Chondrocyte (in vitro differentiated cells): ENCODE measurements at regions not wholly inside any gene's neighbourhood (a gene's known extent, or its start where the extent isn't known, plus 50 kb on each side); places are given as distances from the start of the nearest gene placed in this dataset.
A peak's percentile ranks its signal among the peaks of the same experiment; 100 is the strongest.

Experiments used
- DNase-seq: peaks from one replicate; pipeline ENCODE4 v3.0.0; 2021; ENCODE audit warnings: mixed read lengths, low spot score
- H3K27ac Mint-ChIP-seq: one replicate; pipeline ENCODE4 v1.8.0; 2021; ENCODE audit warnings: mild to moderate bottlenecking, moderate library complexity, mixed read lengths; ENCODE audit not compliant: unreplicated experiment
- H3K27me3 Mint-ChIP-seq: 2 replicates; pipeline ENCODE4 v1.8.0; 2021; ENCODE audit warnings: low read depth, mixed read lengths
- H3K36me3 Mint-ChIP-seq: 2 replicates; pipeline ENCODE4 v1.8.0; 2021; ENCODE audit warnings: low read depth, mixed read lengths
- H3K4me1 Mint-ChIP-seq: 2 replicates; pipeline ENCODE4 v1.8.0; 2021; ENCODE audit warnings: low read depth, mild to moderate bottlenecking, mixed read lengths
- H3K4me3 Mint-ChIP-seq: one replicate; pipeline ENCODE4 v1.8.0; 2021; ENCODE audit warnings: mild to moderate bottlenecking, moderate library complexity, mixed read lengths; ENCODE audit not compliant: unreplicated experiment
- H3K9me3 Mint-ChIP-seq: 2 replicates; pipeline ENCODE4 v1.8.0; 2021; ENCODE audit warnings: low read depth, mixed read lengths
- TF ChIP-seq, protein P1 (sequence below): fragments of 200-600 bp; sonication (generic); IDR thresholded peaks from 2 replicates; pipeline ENCODE4 v1.5.0; 2021; ENCODE audit warnings: antibody characterized with exemption, mild to moderate bottlenecking, moderate library complexity

DNA sequence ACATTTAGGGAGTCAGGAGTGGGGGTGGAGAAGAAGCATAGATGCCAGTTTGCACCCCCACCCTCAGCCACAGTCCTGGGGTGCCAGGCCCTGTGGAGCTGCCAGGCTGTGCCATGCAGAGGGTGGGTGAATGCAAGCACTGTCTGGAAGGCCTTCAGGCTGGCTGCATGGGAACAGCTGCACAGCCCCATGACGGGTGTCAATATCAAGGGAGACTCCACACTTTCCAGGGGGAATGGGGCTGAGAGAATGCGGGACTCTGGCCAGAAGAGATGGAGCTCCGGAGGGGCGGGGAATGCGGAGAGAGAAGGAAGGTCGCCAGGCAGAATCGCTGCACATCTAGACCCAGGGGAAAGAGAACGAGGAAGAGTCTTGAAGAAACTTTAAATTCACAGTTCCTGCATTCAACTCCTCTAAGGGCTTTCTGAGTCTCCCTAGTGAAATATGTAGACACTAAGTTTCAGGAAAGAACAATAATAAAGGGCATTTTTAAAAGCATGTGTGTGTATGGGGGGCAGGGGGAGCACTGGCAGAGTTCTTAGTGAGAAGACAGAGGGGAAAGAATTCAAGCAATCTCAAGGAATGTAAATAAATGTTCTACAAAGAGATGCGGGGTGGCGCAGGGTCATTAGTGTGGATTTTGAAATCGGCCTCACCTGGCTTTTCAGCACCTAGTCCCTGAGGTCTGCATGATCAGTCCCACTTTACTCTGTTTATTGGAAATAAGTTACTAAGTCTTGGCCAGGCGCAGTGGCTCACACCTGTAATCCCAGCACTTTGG, 59.1 kb downstream of the BOD1 start:
- peaks cover 26% of the 10 kb centered on the region for H3K4me1 Mint-ChIP-seq
- TF ChIP-seq, protein P1, sequence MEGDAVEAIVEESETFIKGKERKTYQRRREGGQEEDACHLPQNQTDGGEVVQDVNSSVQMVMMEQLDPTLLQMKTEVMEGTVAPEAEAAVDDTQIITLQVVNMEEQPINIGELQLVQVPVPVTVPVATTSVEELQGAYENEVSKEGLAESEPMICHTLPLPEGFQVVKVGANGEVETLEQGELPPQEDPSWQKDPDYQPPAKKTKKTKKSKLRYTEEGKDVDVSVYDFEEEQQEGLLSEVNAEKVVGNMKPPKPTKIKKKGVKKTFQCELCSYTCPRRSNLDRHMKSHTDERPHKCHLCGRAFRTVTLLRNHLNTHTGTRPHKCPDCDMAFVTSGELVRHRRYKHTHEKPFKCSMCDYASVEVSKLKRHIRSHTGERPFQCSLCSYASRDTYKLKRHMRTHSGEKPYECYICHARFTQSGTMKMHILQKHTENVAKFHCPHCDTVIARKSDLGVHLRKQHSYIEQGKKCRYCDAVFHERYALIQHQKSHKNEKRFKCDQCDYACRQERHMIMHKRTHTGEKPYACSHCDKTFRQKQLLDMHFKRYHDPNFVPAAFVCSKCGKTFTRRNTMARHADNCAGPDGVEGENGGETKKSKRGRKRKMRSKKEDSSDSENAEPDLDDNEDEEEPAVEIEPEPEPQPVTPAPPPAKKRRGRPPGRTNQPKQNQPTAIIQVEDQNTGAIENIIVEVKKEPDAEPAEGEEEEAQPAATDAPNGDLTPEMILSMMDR = no peak
- no peak overlapping the region for H3K4me3 Mint-ChIP-seq
- no peak for DNase-seq
- peak overlapping the region; percentile 69 for H3K27ac Mint-ChIP-seq
- peaks cover 11% of the 10 kb centered on the region for H3K36me3 Mint-ChIP-seq
- H3K9me3 Mint-ChIP-seq = peaks cover 20% of the 10 kb centered on the region
- peaks cover 2% of the 10 kb centered on the region for H3K27me3 Mint-ChIP-seq

DNA sequence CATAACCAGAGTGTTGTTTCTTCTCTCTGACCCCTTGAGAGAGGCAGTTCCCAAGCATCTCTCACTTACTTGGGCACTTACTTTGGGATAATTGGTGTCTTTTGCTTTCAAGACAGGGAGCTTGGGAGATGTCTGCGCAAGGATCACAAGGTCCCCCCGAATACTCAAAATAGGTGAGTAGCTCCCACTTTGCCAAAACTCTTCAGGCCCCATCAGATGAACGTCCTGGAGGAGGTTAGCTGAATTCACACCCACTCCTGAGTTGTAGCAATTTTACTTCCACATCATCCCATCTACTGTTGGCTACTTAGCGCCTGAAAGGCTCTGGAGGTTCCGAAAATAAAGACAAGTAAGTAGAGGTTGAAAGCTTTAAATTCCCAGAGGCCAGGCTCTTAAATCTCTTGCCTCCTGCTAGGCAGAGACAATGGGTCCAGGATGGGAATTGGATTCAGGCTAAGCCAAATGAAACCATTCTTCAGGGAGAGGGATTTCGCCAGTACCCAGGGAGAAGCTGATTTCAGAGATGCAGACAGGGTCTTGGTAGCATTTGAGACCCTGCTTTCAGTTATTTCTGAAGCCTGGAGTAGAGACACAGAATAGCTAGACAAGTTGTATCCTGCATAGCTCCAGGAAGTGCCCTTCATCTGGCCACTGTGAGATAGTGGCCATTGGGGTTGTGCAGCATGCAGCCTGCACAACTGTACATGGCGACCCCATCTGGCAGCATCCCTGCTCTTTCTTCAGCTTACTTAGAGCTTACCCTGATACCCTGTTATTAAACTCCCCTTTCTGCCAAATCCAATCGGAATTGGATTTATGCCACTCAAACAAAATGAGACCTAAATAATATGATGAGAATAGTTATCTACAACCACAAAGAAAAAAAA, 60.1 kb downstream of the BOD1 start:
- TF ChIP-seq, protein P1 = no peak
- no peak for DNase-seq
- Mint-ChIP-seq H3K9me3 (peaks cover 18% of the 10 kb centered on the region), H3K36me3 (peaks cover 11% of the 10 kb centered on the region), H3K4me3 (no peak overlapping the region), H3K4me1 (peaks cover 26% of the 10 kb centered on the region), H3K27me3 (peaks cover 2% of the 10 kb centered on the region), H3K27ac (peak overlapping the region; percentile 53)

DNA sequence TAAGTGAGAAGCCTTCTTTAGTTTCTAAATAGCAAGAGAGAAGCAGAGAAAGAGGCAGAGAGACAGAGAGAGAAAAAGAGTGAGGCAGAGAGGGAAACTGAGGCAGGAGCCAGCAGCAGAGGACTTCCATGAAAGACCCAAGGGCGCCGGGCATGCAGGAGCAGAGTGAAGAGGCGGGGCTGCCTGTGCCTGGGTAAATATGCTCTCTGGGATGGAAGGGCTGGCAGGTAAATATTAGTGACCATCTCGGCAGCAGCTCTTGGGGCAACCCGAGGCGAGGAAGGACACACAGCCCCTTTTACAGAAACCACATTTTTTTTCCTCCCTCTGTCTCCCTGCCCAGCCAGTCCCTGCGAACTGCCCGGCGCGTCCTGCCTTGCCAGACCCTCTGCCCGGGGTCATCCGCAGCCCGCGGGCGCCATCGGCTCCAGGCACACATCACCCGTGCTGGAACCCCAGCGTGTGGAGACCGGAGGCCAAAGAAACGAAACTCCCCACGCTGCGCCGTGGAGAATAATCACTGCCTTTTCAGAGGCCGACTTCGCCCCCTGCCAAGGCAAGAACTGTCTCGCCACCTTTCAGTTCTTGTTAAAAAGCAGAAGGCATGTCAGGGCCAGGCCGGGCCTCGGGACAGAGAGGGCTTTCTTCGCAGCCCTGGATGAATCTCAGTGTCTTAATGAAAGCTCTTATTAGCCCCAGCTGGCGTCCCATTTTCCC, 61.3 kb downstream of the BOD1 start:
- peaks cover 4% of the 10 kb centered on the region for H3K36me3 Mint-ChIP-seq
- no peak overlapping the region for H3K27ac Mint-ChIP-seq
- H3K9me3 Mint-ChIP-seq = peaks cover 8% of the 10 kb centered on the region
- TF ChIP-seq, protein P1 = no peak
- no peak for DNase-seq
- peaks cover 26% of the 10 kb centered on the region for H3K4me1 Mint-ChIP-seq
- peaks cover 2% of the 10 kb centered on the region for H3K27me3 Mint-ChIP-seq
- no peak overlapping the region for H3K4me3 Mint-ChIP-seq

DNA sequence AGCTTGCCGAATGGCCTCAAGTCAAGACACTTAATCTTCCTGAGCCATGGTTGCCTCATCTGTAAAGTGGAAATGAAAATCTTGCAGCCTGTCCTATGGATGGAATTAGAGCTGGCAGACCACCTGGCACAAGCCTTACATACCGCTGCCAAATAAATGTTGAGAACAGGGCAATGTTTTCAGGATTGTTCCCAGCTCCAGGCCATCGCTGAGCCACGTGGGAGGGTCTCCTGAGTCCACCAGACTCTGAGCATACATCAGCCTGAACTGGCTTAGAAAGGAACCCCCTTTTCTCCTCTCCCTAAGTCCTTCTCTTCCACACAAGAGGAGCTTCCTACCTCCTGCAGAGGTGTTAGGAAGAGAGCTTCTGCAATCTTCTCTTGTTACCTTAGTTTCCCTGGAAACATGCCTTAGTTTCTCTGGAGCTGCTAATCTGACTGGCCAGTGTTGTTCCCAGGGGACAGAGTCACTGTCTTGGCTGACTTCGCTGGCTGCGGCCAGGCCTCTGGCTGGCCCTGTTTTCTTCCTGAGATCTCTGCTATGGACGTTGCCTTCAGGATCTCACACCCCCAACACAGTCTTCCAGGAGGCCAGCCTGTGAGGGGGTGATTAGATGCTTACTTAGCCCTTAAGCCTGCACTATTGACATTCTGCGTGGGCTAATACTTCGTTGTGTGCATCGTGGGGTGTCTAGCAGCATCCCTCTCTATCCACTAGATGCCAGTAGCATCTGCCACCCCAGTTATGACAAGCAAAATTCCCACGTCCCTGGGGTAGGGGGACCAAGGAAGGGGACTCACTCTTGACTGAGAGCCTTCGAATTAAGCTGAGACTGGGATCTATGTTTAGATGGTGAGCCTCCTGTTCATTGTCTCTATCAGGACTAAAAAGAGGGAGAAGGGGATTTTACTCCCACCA, 62.2 kb downstream of the BOD1 start:
- Mint-ChIP-seq H3K36me3 (no peaks in the 10 kb centered on the region), H3K4me3 (no peak overlapping the region), H3K4me1 (peaks cover 26% of the 10 kb centered on the region), H3K9me3 (peaks cover under 1% of the 10 kb centered on the region), H3K27ac (no peak overlapping the region), H3K27me3 (peaks cover 2% of the 10 kb centered on the region)
- TF ChIP-seq, protein P1 = no peak
- no peak for DNase-seq
